HepG2 (cell line): ENCODE measurements at regions not wholly inside any gene's neighbourhood (a gene's known extent, or its start where the extent isn't known, plus 50 kb on each side); places are given as distances from the start of the nearest gene placed in this dataset.

Experiments
- ATAC-seq: fragments of 200-7000 bp; cut with Tn5 transposase; 3 replicates; pipeline ENCODE4 v1.9.1; 2020; ENCODE audit warnings: mild to moderate bottlenecking, moderate library complexity
- BruUV-seq: library from RNA; stranded (reverse); fragments of 400-500 nt; replicated peaks from 2 replicates; lab custom pipeline; 2021; lab: Mats Ljungman, UMichigan
- CTCF ChIA-PET: fragments of 300-600 bp; formaldehyde crosslinking; extraction: SDS; loops from one replicate; lab custom pipeline; 2021; ENCODE audit warnings: low total read pairs, inconsistent platforms, low intra/inter-chr PET ratio; lab: Yijun Ruan, JAX
- POLR2A ChIA-PET: fragments of 350-600 bp; sonication (Branson Sonifier 250); formaldehyde crosslinking; loops from one replicate; lab custom pipeline; 2020; ENCODE audit warnings: antibody characterized with exemption, inconsistent platforms; lab: Yijun Ruan, JAX
- DNase-seq: peaks from one replicate; pipeline ENCODE4 v3.0.0-alpha.2; 2015; ENCODE audit warnings: low spot score
- FAIRE-seq: peaks from 3 replicates; lab custom pipeline; 2011; peaks lifted over from hg19 to GRCh38; lab: Jason Lieb, UNC
- H2AFZ ChIP-seq: one replicate; pipeline ENCODE4 v1.6.1; 2011; ENCODE audit warnings: low read length, inconsistent platforms
- H3K27ac ChIP-seq: fragments of 300-600 bp; 3 replicates; pipeline ENCODE4 v1.8.0; 2011; ENCODE audit warnings: mixed run types, mild to moderate bottlenecking, mixed read lengths, low read length, inconsistent platforms; ENCODE audit not compliant: insufficient read depth; ENCODE audit errors: extremely low read length
- H3K27me3 ChIP-seq, 2 experiments: fragments of 200-600 bp in 1 of 2; 2 replicates in 1 of 2; 3 replicates in 1 of 2; pipeline versions ENCODE4 v1.6.0 to v1.8.0; 2011; ENCODE audit warnings: low read length in 2 of 2, mild to moderate bottlenecking in 2 of 2, moderate library complexity in 2 of 2, inconsistent platforms in 1 of 2; ENCODE audit not compliant: insufficient read depth in 2 of 2, control insufficient read depth in 1 of 2
- H3K36me3 ChIP-seq, 2 experiments: fragments of 200-600 bp in 1 of 2; replicated peaks in 1 of 2; 2 replicates in 1 of 2; 3 replicates in 1 of 2; pipeline versions ENCODE4 v1.5.1 to v1.8.0; 2011; ENCODE audit warnings: low read length in 2 of 2, inconsistent platforms in 1 of 2; ENCODE audit not compliant: insufficient read depth in 2 of 2, control insufficient read depth in 1 of 2
- H3K4me1 ChIP-seq: 2 replicates; pipeline ENCODE4 v1.5.1; 2012; ENCODE audit warnings: low read length, inconsistent platforms; ENCODE audit not compliant: insufficient read depth
- H3K4me2 ChIP-seq: 2 replicates; pipeline ENCODE4 v1.6.0; 2011; ENCODE audit warnings: low read depth, low read length, inconsistent platforms
- H3K4me3 ChIP-seq, 3 experiments: fragments of 200-600 bp in 1 of 3; sonication (generic), shearing (Covaris generic) in 1 of 3; replicated peaks in 1 of 3; 2 replicates each; pipeline ENCODE4 v1.5.1; 2011 to 2016; ENCODE audit warnings: low read length in 3 of 3, inconsistent platforms in 2 of 3, low read depth in 2 of 3, mild to moderate bottlenecking in 2 of 3, control low read depth in 1 of 3, mixed read lengths in 1 of 3; ENCODE audit not compliant: insufficient read depth in 1 of 3
- H3K79me2 ChIP-seq: one replicate; pipeline ENCODE4 v1.6.1; 2011; ENCODE audit warnings: low read length, inconsistent platforms; ENCODE audit not compliant: insufficient read depth
- H3K9ac ChIP-seq: 2 replicates; pipeline ENCODE4 v1.6.0; 2011; ENCODE audit warnings: mild to moderate bottlenecking, low read depth, low read length, inconsistent platforms; ENCODE audit not compliant: insufficient read depth
- H3K9me3 ChIP-seq: 2 replicates; pipeline ENCODE4 v1.5.1; 2012; ENCODE audit warnings: mild to moderate bottlenecking, low read length
- H4K20me1 ChIP-seq: 2 replicates; pipeline ENCODE4 v1.6.0; 2011; ENCODE audit warnings: inconsistent platforms, mild to moderate bottlenecking, low read length, moderate library complexity; ENCODE audit not compliant: insufficient read depth
- CREB1 ChIP-seq, 2 experiments: fragments of 450-650 bp in 1 of 2; IDR thresholded peaks; 2 replicates each; pipeline ENCODE4 v1.6.1; 2016 to 2017; ENCODE audit warnings: control low read depth in 1 of 2, mild to moderate bottlenecking in 1 of 2, missing compliant biosample characterization in 1 of 2, missing genetic modification characterization in 1 of 2
- ETV6 ChIP-seq: sonication (generic); formaldehyde crosslinking; conservative IDR thresholded peaks from 2 replicates; pipeline ENCODE4 v1.4.0; 2020; ENCODE audit warnings: missing genetic modification reagents
- NKX3-1 ChIP-seq: sonication (generic); formaldehyde crosslinking; IDR thresholded peaks from 2 replicates; pipeline ENCODE4 v1.5.0; 2020; ENCODE audit warnings: missing genetic modification reagents
- NONO ChIP-seq, 2 experiments: fragments of 450-650 bp in 1 of 2; sonication (generic) in 1 of 2; formaldehyde crosslinking in 1 of 2; IDR thresholded peaks in 1 of 2; conservative IDR thresholded peaks in 1 of 2; 2 replicates each; pipeline versions ENCODE4 v1.6.1 to v1.8.0; 2017 to 2022; ENCODE audit warnings: mild to moderate bottlenecking in 1 of 2, missing genetic modification reagents in 1 of 2, moderate library complexity in 1 of 2
- in situ Hi-C: cut with HindIII; loops from 2 replicates; pipeline ENCODE4 v1.10.0; 2017; ENCODE audit warnings: low pct_unique_long_range_greater_than_20kb; ENCODE audit not compliant: extremely low pct_ligation_motif_present
- intact Hi-C: fragments of 100-400 bp; cut with micrococcal nuclease; formaldehyde crosslinking; loops from one replicate; pipeline ENCODE4 v1.10.0; 2022; ENCODE audit not compliant: unreplicated experiment
- TF ChIP-seq, protein P1 (sequence below): sonication (generic); formaldehyde crosslinking; IDR thresholded peaks from one replicate; pipeline ENCODE4 v1.5.1; 2020; ENCODE audit warnings: mild to moderate bottlenecking, missing genetic modification reagents; ENCODE audit errors: not compliant biosample characterization
- TF ChIP-seq, protein P2 (sequence below): fragments of 450-650 bp; IDR thresholded peaks from 2 replicates; pipeline ENCODE4 v1.6.1; 2017; ENCODE audit warnings: mild to moderate bottlenecking
- TF ChIP-seq, protein P3 (sequence below): sonication (generic); formaldehyde crosslinking; IDR thresholded peaks from 2 replicates; pipeline ENCODE4 v1.5.0; 2020; ENCODE audit warnings: missing genetic modification reagents
- TF ChIP-seq, protein P4 (sequence below): IDR thresholded peaks from 2 replicates; pipeline ENCODE4 v1.4.0; 2020; ENCODE audit warnings: mild to moderate bottlenecking, missing genetic modification reagents

DNA sequence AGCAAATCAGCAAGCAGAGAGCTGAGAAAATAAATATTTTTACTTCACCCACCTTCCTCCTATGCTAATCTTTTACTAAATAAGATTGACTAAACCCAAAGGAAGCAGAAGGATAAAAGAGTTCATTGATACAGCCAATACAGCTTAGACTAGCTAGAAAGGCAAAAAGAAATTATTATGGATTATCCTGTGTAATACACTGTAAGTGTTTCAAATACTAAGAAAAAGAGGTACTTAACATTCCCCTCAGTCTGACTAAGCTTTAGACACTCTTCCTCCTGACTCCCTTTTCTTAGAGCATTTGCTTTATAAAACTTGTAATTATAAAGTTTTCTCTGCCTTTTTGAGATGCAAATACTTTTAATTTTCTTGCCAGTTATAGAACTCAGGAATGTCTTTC lies 848.9 kb upstream of the CADM2 start:
- Histone ChIP-seq H3K27ac (no peak overlapping the region), H3K36me3 (no peaks in the 10 kb centered on the region), H2AFZ (no peak overlapping the region), H3K79me2 (no peaks in the 10 kb centered on the region), H4K20me1 (no peaks in the 10 kb centered on the region), H3K4me1 (no peaks in the 10 kb centered on the region), H3K4me3 (no peak overlapping the region), H3K4me2 (no peak overlapping the region), H3K9ac (no peak overlapping the region), H3K27me3 (no peaks in the 10 kb centered on the region), H3K9me3 (no peaks in the 10 kb centered on the region)
- DNase-seq, result no peak
- no TSS peak for BruUV-seq
- no peak for FAIRE-seq
- CTCF ChIA-PET, result no interaction called here
- no peak for ATAC-seq
- in situ Hi-C loops (no loop called here), intact Hi-C loops (no loop called here)
- POLR2A ChIA-PET, result no interaction called here
- TF ChIP-seq NKX3-1 (CRISPR knock-in tag), result no peak
- TF ChIP-seq, protein P1, sequence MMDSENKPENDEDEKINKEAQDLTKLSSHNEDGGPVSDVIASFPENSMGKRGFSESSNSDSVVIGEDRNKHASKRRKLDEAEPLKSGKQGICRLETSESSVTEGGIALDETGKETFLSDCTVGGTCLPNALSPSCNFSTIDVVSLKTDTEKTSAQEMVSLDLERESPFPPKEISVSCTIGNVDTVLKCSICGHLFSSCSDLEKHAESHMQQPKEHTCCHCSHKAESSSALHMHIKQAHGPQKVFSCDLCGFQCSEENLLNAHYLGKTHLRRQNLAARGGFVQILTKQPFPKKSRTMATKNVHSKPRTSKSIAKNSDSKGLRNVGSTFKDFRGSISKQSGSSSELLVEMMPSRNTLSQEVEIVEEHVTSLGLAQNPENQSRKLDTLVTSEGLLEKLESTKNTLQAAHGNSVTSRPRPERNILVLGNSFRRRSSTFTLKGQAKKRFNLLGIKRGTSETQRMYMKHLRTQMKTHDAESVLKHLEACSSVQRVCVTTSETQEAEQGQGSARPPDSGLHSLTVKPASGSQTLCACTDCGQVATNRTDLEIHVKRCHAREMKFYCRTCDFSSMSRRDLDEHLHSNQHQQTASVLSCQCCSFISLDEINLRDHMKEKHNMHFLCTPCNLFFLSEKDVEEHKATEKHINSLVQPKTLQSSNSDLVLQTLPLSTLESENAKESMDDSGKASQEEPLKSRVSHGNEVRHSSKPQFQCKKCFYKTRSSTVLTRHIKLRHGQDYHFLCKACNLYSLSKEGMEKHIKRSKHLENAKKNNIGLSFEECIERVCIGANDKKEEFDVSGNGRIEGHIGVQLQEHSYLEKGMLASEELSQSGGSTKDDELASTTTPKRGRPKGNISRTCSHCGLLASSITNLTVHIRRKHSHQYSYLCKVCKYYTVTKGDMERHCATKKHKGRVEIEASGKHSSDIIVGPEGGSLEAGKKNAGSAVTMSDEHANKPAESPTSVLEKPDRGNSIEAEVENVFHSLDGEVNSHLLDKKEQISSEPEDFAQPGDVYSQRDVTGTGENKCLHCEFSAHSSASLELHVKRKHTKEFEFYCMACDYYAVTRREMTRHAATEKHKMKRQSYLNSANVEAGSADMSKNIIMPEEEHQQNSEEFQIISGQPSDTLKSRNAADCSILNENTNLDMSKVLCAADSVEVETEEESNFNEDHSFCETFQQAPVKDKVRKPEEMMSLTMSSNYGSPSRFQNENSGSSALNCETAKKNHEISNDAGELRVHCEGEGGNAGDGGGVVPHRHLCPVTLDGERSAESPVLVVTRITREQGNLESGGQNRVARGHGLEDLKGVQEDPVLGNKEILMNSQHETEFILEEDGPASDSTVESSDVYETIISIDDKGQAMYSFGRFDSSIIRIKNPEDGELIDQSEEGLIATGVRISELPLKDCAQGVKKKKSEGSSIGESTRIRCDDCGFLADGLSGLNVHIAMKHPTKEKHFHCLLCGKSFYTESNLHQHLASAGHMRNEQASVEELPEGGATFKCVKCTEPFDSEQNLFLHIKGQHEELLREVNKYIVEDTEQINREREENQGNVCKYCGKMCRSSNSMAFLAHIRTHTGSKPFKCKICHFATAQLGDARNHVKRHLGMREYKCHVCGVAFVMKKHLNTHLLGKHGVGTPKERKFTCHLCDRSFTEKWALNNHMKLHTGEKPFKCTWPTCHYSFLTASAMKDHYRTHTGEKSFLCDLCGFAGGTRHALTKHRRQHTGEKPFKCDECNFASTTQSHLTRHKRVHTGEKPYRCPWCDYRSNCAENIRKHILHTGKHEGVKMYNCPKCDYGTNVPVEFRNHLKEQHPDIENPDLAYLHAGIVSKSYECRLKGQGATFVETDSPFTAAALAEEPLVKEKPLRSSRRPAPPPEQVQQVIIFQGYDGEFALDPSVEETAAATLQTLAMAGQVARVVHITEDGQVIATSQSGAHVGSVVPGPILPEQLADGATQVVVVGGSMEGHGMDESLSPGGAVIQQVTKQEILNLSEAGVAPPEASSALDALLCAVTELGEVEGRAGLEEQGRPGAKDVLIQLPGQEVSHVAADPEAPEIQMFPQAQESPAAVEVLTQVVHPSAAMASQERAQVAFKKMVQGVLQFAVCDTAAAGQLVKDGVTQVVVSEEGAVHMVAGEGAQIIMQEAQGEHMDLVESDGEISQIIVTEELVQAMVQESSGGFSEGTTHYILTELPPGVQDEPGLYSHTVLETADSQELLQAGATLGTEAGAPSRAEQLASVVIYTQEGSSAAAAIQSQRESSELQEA (CRISPR knock-in tag), result no peak
- no peak for TF ChIP-seq ETV6 (CRISPR knock-in tag)
- TF ChIP-seq, protein P2, sequence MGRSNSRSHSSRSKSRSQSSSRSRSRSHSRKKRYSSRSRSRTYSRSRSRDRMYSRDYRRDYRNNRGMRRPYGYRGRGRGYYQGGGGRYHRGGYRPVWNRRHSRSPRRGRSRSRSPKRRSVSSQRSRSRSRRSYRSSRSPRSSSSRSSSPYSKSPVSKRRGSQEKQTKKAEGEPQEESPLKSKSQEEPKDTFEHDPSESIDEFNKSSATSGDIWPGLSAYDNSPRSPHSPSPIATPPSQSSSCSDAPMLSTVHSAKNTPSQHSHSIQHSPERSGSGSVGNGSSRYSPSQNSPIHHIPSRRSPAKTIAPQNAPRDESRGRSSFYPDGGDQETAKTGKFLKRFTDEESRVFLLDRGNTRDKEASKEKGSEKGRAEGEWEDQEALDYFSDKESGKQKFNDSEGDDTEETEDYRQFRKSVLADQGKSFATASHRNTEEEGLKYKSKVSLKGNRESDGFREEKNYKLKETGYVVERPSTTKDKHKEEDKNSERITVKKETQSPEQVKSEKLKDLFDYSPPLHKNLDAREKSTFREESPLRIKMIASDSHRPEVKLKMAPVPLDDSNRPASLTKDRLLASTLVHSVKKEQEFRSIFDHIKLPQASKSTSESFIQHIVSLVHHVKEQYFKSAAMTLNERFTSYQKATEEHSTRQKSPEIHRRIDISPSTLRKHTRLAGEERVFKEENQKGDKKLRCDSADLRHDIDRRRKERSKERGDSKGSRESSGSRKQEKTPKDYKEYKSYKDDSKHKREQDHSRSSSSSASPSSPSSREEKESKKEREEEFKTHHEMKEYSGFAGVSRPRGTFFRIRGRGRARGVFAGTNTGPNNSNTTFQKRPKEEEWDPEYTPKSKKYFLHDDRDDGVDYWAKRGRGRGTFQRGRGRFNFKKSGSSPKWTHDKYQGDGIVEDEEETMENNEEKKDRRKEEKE, result no peak
- TF ChIP-seq NONO (IDR thresholded peaks at IDR 0.05), result no peak
- no peak for TF ChIP-seq NONO (CRISPR knock-in tag; conservative IDR thresholded peaks at IDR 0.05)
- TF ChIP-seq, protein P3, sequence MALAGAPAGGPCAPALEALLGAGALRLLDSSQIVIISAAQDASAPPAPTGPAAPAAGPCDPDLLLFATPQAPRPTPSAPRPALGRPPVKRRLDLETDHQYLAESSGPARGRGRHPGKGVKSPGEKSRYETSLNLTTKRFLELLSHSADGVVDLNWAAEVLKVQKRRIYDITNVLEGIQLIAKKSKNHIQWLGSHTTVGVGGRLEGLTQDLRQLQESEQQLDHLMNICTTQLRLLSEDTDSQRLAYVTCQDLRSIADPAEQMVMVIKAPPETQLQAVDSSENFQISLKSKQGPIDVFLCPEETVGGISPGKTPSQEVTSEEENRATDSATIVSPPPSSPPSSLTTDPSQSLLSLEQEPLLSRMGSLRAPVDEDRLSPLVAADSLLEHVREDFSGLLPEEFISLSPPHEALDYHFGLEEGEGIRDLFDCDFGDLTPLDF, result no peak
- TF ChIP-seq, protein P4, sequence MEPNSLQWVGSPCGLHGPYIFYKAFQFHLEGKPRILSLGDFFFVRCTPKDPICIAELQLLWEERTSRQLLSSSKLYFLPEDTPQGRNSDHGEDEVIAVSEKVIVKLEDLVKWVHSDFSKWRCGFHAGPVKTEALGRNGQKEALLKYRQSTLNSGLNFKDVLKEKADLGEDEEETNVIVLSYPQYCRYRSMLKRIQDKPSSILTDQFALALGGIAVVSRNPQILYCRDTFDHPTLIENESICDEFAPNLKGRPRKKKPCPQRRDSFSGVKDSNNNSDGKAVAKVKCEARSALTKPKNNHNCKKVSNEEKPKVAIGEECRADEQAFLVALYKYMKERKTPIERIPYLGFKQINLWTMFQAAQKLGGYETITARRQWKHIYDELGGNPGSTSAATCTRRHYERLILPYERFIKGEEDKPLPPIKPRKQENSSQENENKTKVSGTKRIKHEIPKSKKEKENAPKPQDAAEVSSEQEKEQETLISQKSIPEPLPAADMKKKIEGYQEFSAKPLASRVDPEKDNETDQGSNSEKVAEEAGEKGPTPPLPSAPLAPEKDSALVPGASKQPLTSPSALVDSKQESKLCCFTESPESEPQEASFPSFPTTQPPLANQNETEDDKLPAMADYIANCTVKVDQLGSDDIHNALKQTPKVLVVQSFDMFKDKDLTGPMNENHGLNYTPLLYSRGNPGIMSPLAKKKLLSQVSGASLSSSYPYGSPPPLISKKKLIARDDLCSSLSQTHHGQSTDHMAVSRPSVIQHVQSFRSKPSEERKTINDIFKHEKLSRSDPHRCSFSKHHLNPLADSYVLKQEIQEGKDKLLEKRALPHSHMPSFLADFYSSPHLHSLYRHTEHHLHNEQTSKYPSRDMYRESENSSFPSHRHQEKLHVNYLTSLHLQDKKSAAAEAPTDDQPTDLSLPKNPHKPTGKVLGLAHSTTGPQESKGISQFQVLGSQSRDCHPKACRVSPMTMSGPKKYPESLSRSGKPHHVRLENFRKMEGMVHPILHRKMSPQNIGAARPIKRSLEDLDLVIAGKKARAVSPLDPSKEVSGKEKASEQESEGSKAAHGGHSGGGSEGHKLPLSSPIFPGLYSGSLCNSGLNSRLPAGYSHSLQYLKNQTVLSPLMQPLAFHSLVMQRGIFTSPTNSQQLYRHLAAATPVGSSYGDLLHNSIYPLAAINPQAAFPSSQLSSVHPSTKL (CRISPR knock-in tag), result no peak
- TF ChIP-seq CREB1 (IDR thresholded peaks at IDR 0.05), result no peak
- no peak for TF ChIP-seq CREB1 (CRISPR knock-in tag; IDR thresholded peaks at IDR 0.05)
